ENCODE measurements at regions not wholly inside any gene's neighbourhood (a gene's known extent, or its start where the extent isn't known, plus 50 kb on each side); places are given as distances from the start of the nearest gene placed in this dataset.
A peak's percentile ranks its signal among the peaks of the same experiment; 100 is the strongest.
"Not testable (repeated sequence)": the region's sequence is repeated elsewhere in the genome, so short reads cannot be mapped to it uniquely, and the experiment has no call there.

- no TSS peak for BruUV-seq (replicated peaks)
- no peaks in the 10 kb centered on the region for H3K9me2 ChIP-seq (ENCODE audit: insufficient read depth)
- H3K36me3 ChIP-seq (ENCODE audit: low read depth), result no peaks in the 10 kb centered on the region
- no peaks in the 10 kb centered on the region for H3F3A ChIP-seq (ENCODE audit: insufficient read depth, low read depth)
- ChIA-PET POLR2A (ENCODE audit: unreplicated experiment) (no interaction called here), CTCF (no interaction called here)
- DNase-seq, result no peak
- no peaks in the 10 kb centered on the region for H3K27me3 ChIP-seq (ENCODE audit: insufficient read depth, low read depth)
- H3K27ac ChIP-seq, result no peak overlapping the region
- no peaks in the 10 kb centered on the region for H4K20me1 ChIP-seq (ENCODE audit: insufficient read depth)
- no peak overlapping the region for H2AFZ ChIP-seq
- intact Hi-C loops (cut with micrococcal nuclease; ENCODE audit: unreplicated experiment), result no loop called here
- no peaks in the 10 kb centered on the region for H3K4me1 ChIP-seq (replicated peaks; ENCODE audit: insufficient read depth)
- no peaks in the 10 kb centered on the region for H3K9me3 ChIP-seq (ENCODE audit: insufficient read depth, low read depth)
- no peak overlapping the region for H3K4me3 ChIP-seq
- no peak for TF ChIP-seq EZH2 (IDR thresholded peaks at IDR 0.05; ENCODE audit: low read depth)
- no peak for TF ChIP-seq CTCF (conservative IDR thresholded peaks at IDR 0.05)
- H3K4me2 ChIP-seq, result no peak overlapping the region
- no peaks in the 10 kb centered on the region for H3K79me2 ChIP-seq (ENCODE audit: low read depth)
Observed at GRCh38 chr4:28015996-28016395, 1155.4 kb downstream of the STIM2 start.

GRCh38 chr4:28038253-28038652 is 1177.6 kb downstream of the STIM2 start:
- H3F3A ChIP-seq (ENCODE audit: insufficient read depth, low read depth); CTCF ChIA-PET; intact Hi-C loops (cut with micrococcal nuclease; ENCODE audit: unreplicated experiment); H3K4me3 ChIP-seq; H3K79me2 ChIP-seq (ENCODE audit: low read depth); H3K27me3 ChIP-seq (ENCODE audit: insufficient read depth, low read depth); H2AFZ ChIP-seq; H3K4me2 ChIP-seq; H4K20me1 ChIP-seq (ENCODE audit: insufficient read depth); H3K27ac ChIP-seq; H3K9me2 ChIP-seq (ENCODE audit: insufficient read depth); BruUV-seq (replicated peaks); H3K36me3 ChIP-seq (ENCODE audit: low read depth); H3K9me3 ChIP-seq (ENCODE audit: insufficient read depth, low read depth); H3K4me1 ChIP-seq (replicated peaks; ENCODE audit: insufficient read depth): not testable (repeated sequence)
- POLR2A ChIA-PET (ENCODE audit: unreplicated experiment), result interaction anchor here (0.7 kb wide), 2 partner anchors 410 to 989 kb away, joined by 3 to 6 read pairs; no protein-coding TSS in a partner anchor
- DNase-seq, result peak in 1 of 2 experiments; percentile 23

GRCh38 chr4:28062562-28062961 is 1201.9 kb downstream of the STIM2 start:
- TF ChIP-seq EZH2 (IDR thresholded peaks at IDR 0.05; ENCODE audit: low read depth) (no peak), CTCF (conservative IDR thresholded peaks at IDR 0.05) (no peak)
- H3K4me2 ChIP-seq, result no peak overlapping the region
- no peaks in the 10 kb centered on the region for H3K79me2 ChIP-seq (ENCODE audit: low read depth)
- no peaks in the 10 kb centered on the region for H4K20me1 ChIP-seq (ENCODE audit: insufficient read depth)
- H3K27me3 ChIP-seq (ENCODE audit: insufficient read depth, low read depth), result no peaks in the 10 kb centered on the region
- H2AFZ ChIP-seq, result no peak overlapping the region
- H3K4me1 ChIP-seq (replicated peaks; ENCODE audit: insufficient read depth), result no peaks in the 10 kb centered on the region
- BruUV-seq (replicated peaks), result no TSS peak
- H3K9me2 ChIP-seq (ENCODE audit: insufficient read depth), result no peaks in the 10 kb centered on the region
- ChIA-PET POLR2A (ENCODE audit: unreplicated experiment) (no interaction called here), CTCF (no interaction called here)
- H3K4me3 ChIP-seq, result no peak overlapping the region
- 0 out of 2 replicates have a peak, but pooled peaks cover 4% of the 10 kb centered on the region for H3F3A ChIP-seq (ENCODE audit: insufficient read depth, low read depth)
- intact Hi-C loops (cut with micrococcal nuclease; ENCODE audit: unreplicated experiment), result no loop called here
- no peaks in the 10 kb centered on the region for H3K36me3 ChIP-seq (ENCODE audit: low read depth)
- no peaks in the 10 kb centered on the region for H3K9me3 ChIP-seq (ENCODE audit: insufficient read depth, low read depth)
- no peak overlapping the region for H3K27ac ChIP-seq
- no peak for DNase-seq

GRCh38 chr4:28073860-28074555 is 1213.4 kb downstream of the STIM2 start:
- Histone ChIP-seq H3K9me3 (ENCODE audit: insufficient read depth, low read depth) (no peaks in the 10 kb centered on the region), H2AFZ (no peak overlapping the region), H3K4me3 (no peak overlapping the region), H3K27ac (no peak overlapping the region), H3K4me2 (no peak overlapping the region), H4K20me1 (ENCODE audit: insufficient read depth) (no peaks in the 10 kb centered on the region), H3K4me1 (replicated peaks; ENCODE audit: insufficient read depth) (no peaks in the 10 kb centered on the region), H3K27me3 (ENCODE audit: insufficient read depth, low read depth) (no peaks in the 10 kb centered on the region), H3K9me2 (ENCODE audit: insufficient read depth) (no peaks in the 10 kb centered on the region; the same call in 1 of the 2 replicates), H3F3A (ENCODE audit: insufficient read depth, low read depth) (no peaks in the 10 kb centered on the region), H3K79me2 (ENCODE audit: low read depth) (no peaks in the 10 kb centered on the region), H3K36me3 (ENCODE audit: low read depth) (no peaks in the 10 kb centered on the region)
- POLR2A ChIA-PET (ENCODE audit: unreplicated experiment), result no interaction called here
- DNase-seq, result no peak
- no TSS peak for BruUV-seq (replicated peaks)
- TF ChIP-seq EZH2 (IDR thresholded peaks at IDR 0.05; ENCODE audit: low read depth), result no peak
- TF ChIP-seq CTCF (conservative IDR thresholded peaks at IDR 0.05), result peak; percentile 33; the same call in 1 of the 2 replicates
- intact Hi-C loops (cut with micrococcal nuclease; ENCODE audit: unreplicated experiment), result no loop called here
- CTCF ChIA-PET, result interaction anchor here (0.6 kb wide), 1 partner anchor 294 kb away, joined by 3 read pairs; no protein-coding TSS in a partner anchor
